GM18507 (cell line): ENCODE measurements at regions not wholly inside any gene's neighbourhood (a gene's known extent, or its start where the extent isn't known, plus 50 kb on each side); places are given as distances from the start of the nearest gene placed in this dataset.
A peak's percentile ranks its signal among the peaks of the same experiment; 100 is the strongest.

Source experiments
- DNase-seq: peaks from one replicate; pipeline ENCODE4 v3.0.0; 2011; ENCODE audit warnings: low read depth; ENCODE audit not compliant: insufficient read length; ENCODE audit errors: extremely low spot score
- FAIRE-seq: peaks from 2 replicates; lab custom pipeline; 2011; peaks lifted over from hg19 to GRCh38; lab: Jason Lieb, UNC

- DNase-seq, result peak; percentile 37
- peak; percentile 81 for FAIRE-seq
These were observed 150.1 kb upstream of the SOD1 start for GRCh38 chr21:31509194-31510017.

- no peak for DNase-seq
- FAIRE-seq, result no peak
These were observed 153.5 kb upstream of the SOD1 start for GRCh38 chr21:31505975-31506374.

DNA sequence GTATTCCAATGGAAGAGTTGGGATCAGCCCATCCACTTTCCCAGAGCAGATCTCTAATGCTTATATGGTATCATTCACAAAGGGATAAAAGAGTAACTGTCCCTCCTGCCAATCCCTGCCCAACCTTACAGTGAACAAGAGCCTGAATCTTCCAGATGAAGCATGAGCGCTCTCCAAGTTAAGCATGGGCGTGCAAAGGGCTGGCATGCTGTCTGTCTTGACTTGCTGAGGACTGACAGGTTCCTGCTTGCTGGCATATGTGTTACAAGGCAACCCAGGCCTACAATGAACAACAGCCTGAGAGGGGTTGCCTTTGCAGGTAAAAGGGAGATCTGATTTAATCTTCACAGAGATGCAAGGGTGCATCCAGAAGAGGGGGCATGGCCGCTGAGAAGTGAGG is 155.6 kb upstream of the SOD1 start:
- FAIRE-seq (no peak), DNase-seq (no peak)

DNA sequence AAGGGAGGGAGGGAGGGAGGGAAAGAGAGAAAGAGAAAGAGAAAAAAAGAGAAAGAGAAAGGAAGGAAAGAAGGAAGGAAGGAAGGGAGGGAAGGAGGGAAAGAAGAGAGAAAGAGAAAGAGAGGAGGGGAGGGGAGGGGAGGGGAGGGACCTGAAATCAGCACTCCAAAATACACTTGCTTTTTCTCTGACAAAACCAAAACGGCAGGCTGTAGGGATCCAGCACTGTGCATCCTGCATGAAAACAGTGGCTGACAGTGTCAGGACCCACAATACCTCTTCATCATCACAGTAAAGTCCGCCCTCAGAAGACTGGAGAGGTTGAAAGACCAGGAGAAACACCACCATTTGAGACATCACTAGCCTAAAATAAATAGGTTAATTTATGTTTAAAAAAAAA is 156.0 kb upstream of the SOD1 start:
- DNase-seq, result no peak
- FAIRE-seq, result no peak

DNA sequence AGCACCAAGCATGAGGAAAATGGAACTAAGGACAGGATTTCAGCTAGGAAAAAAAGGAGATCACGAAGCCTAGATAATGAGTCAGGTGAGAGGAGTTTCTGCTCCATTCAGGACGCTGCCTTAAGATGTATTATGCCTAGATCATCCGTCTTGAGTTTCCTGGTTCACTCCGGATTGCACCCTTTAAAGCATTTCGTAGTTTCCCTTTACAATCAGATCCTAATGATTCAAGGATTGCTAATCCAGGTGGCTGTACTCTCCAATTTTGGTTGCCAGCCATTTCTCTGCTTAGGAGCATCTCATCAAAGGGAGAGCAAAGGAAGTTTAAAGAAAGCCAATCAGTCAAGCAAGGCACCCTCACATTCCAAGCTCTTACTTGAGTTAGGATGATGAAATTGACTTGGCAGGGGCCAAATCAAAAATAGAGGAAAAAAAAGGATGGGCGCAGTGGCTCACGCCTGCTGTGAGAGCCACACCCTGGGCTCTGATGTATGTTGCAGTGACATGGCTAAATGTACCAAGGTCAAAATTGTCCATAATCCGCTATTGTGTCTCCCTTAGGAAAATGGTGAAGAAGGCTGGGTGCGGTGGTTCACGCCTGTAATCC is 156.9 kb upstream of the SOD1 start:
- FAIRE-seq, result no peak
- DNase-seq, result no peak

GRCh38 chr21:31501926-31502325 is 157.6 kb upstream of the SOD1 start:
- DNase-seq (no peak), FAIRE-seq (no peak)

GRCh38 chr21:31500982-31501381 is 156.9 kb upstream of the TIAM1 start:
- no peak for FAIRE-seq
- no peak for DNase-seq

GRCh38 chr21:31500071-31500470 is 156.0 kb upstream of the TIAM1 start:
- FAIRE-seq, result no peak
- no peak for DNase-seq

GRCh38 chr21:31498985-31499384 is 154.9 kb upstream of the TIAM1 start:
- FAIRE-seq (no peak), DNase-seq (no peak)

DNA sequence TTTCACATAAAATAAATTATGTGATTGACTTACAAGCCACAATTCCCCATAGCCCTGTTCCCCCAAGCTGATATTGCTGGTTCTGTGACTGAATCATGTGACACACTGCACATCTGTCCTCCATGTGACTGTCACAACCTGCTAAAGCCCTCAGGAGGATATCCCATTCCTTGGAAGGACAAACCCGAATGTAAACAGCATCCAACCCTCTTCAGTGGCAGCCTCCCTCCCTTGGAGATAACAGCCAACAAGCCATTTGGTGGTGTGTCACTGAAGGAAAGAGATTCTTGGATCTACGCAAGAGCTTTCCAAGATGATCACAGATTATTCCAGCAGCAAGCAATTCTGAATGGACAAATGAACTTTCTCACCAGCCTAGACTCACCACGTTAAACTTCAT is 153.9 kb upstream of the TIAM1 start:
- DNase-seq (no peak), FAIRE-seq (no peak)

DNA sequence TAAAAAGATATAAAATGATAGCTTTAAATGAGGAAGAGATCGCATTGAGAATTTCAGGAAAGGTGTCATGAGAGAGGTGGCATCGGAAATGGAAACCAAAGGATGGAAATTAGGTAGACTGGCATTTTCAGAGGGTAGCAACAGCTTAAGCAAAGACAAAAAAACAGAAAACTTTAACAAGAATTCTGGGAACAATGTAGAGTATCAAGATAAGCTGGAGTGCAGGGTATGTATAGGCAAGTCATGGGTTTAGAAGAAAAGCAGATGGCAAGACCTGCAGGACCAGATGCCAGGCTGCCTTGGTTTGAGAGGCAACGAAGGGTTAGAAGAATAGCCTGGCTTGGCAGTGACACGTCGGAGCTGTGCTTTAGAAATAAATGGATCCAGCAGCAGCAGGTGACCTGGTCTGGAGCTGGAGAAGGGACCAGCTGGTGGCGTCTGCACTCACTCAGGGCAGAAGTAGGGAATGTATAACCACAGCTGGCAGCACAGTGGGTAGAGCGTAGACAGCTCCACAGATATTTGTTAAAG is 149.4 kb upstream of the TIAM1 start:
- DNase-seq, result no peak
- FAIRE-seq, result no peak

DNA sequence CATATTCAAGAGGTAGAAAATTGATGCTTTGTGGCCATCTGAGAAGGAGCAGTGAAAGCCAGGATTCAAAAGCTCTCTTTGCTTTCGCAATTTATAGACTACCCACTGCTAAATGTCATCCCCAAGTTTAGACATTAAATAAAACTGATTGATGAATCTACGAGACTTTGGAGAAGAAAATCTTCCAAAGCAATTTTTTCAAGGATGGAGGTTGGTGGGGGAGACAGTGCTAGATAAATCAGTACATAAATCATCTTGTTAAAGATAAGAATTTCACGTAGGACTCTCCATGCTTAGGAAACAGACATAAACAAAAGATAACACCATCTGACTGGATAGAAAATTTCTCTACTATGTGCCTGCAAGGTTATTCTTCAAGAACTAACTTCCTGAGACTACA is 147.6 kb upstream of the TIAM1 start:
- DNase-seq, result no peak

DNA sequence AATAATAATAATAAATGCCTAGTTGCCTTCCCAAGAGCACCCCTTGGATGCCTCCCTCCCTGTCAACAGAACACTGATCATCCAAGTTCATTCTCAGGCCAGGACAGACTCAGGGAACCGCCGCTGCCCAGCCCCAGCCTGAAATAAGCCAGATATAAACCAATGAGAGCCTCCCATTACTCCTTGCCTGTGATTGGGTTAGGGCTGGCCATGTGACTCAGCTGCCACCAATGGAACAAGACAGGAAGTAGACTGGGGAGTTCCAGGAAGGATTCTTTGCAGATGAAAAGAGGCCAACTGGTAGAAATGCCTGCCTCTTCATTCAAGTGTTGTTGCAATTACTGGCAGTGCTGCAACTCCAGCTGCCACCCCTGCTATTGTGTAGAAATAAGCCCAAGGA is 146.4 kb upstream of the TIAM1 start:
- FAIRE-seq, result no peak
- DNase-seq, result no peak

More for the DNA sequence above, 147.6 kb upstream of the TIAM1 start:
- FAIRE-seq, result no peak

GRCh38 chr21:31489726-31490125 is 145.7 kb upstream of the TIAM1 start:
- FAIRE-seq (no peak), DNase-seq (no peak)

GRCh38 chr21:31489014-31489413 is 145.0 kb upstream of the TIAM1 start:
- no peak for FAIRE-seq
- no peak for DNase-seq

- DNase-seq, result no peak
- no peak for FAIRE-seq
These were observed 140.2 kb upstream of the TIAM1 start for GRCh38 chr21:31484219-31484618.

- no peak for FAIRE-seq
- no peak for DNase-seq
These were observed 139.1 kb upstream of the TIAM1 start for GRCh38 chr21:31483146-31483545.

DNA sequence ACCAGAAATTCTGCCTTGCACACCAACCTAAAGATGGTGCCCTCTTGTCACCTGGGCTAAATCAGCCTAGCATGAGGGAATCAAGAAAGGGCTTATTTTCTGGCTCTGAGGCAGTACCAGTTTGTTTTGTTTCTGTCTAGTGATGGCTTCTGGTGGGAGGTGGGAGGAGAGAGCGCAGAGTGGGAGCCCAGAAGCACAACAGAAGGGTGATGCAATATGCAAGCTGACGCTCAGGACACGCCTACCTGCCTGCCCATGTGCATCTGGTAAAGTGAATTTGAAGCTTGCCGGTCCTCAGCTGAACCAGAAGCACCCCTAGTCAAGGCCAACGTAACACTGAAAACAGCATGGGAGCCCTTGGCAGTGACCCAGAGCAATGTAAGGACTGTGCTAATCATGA is 138.4 kb upstream of the TIAM1 start:
- FAIRE-seq, result no peak

GRCh38 chr21:31480228-31480627 is 136.2 kb upstream of the TIAM1 start:
- FAIRE-seq, result no peak
- no peak for DNase-seq

More for the DNA sequence above, 138.4 kb upstream of the TIAM1 start:
- no peak for DNase-seq

DNA sequence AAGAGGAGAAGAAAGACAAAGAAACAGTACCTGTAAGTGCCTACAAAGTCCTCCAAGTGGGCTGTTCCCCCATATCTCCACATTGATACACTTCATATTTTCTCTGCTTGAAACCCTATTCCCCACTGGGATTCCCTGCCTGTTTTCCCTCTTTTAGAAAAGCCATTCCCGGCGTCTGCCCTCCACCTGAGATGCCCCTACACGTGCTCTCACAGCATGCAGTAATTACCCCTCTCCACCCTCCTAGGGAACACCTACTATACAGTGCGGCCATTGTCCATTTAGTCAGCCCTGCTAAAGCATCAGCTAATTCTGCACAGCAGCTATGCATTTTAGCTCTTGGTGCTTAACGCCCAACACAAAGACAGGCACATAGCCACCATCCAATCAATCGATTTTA is 135.7 kb upstream of the TIAM1 start:
- DNase-seq, result no peak
- FAIRE-seq, result no peak

- FAIRE-seq (no peak), DNase-seq (no peak)
These were observed 135.2 kb upstream of the TIAM1 start for GRCh38 chr21:31479222-31479621.
